Activated CD8-positive, alpha-beta memory T cell treated with anti-CD3 and anti-CD28 coated beads for 36 hours (primary cell): ENCODE measurements at regions not wholly inside any gene's neighbourhood (a gene's known extent, or its start where the extent isn't known, plus 50 kb on each side); places are given as distances from the start of the nearest gene placed in this dataset.
"Not testable (repeated sequence)": the region's sequence is repeated elsewhere in the genome, so short reads cannot be mapped to it uniquely, and the experiment has no call there.

ENCODE experiments used
- CTCF ChIA-PET: fragments of 350-600 bp; sonication (Branson Sonifier 250); formaldehyde crosslinking; loops from one replicate; lab custom pipeline; 2021; ENCODE audit warnings: antibody characterized with exemption; lab: Charles Lee
- POLR2A ChIA-PET: fragments of 350-600 bp; sonication (Branson Sonifier 250); formaldehyde crosslinking; loops from one replicate; lab custom pipeline; 2021; ENCODE audit warnings: antibody characterized with exemption; lab: Charles Lee

DNA sequence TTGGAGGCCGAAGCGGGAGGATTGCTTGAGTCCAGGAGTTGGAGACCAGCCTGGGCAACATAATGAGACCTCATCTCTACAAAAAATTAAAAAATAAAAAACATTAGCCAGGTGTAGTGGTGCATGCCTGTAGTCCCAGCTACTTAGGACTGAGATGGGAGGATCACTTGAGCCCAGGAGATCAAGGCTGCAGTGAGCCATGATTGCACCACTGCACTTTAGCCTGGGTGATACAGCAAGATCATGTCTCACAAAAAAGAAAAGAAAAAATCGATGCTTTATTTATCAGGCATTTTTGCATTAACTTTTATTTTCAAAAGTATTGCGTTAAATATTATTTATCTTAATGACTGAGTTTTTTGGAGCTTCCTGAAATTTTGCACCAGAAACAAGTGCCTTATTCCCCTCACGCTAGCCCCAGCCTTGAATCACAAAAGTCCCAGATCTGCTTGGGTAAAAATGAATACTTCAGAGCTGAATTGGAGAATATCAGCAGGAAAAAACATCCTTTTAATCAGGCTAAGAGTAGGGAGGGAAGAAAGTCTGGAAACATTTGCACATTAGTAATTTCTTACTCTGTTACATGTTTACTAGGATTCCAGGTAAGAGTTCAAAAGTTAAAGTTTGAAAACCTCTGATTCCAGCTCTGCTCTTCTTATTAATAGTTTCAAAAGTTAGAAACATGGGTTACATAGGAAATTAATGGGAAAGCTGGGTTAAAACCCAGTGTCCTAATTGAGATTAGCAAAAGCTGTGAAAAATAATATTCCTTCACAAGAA lies 111.4 kb upstream of the FOXN2 start:
- POLR2A ChIA-PET, result no interaction called here
- CTCF ChIA-PET, result interaction anchor here (0.8 to 0.9 kb wide), 2 partner anchors 10 to 11 kb away, joined by 3 read pairs; no protein-coding TSS in a partner anchor

DNA sequence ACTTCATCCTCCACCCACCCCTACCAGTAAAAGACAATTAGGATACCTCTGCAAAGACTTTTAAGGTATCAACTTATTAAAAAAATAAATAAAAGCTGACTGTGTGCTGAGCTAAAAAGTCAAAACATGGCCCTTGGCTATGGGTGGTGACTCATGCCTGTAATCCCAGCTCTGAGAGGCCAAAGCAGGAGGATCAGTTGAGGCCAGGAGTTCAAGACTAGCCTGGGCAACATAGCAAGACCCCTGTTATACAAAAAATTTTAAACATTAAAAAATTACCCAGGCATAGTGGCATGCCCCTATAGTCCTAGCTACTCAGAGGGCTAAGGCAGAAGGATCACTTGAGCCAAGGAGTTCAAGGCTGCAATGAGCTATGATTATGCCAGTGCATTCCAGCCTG lies 110.8 kb upstream of the FOXN2 start:
- POLR2A ChIA-PET, result no interaction called here

DNA sequence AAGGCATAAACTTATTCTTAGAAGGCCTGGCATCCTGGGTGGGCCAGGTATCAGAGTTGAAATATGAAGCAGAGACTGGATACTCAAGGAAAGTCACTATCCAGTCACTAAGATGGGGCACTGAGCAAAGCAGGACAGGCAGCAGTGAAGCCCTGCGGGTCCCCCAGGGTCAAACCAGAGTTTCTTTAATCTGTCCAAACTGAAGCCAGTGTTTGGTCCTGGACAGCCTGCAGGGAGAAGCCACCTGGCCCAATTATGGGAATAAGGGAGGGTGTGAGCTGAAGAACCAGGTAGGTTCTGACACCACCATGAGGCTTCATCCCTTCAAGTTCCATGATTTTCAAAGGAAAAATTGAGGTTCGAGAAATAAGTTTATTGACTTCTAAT lies 109.7 kb upstream of the FOXN2 start:
- POLR2A ChIA-PET, result no interaction called here
- CTCF ChIA-PET, result interaction anchor here (0.6 kb wide), 1 partner anchor 115 kb away, joined by 4 read pairs; no protein-coding TSS in a partner anchor

More for the DNA sequence above, 110.8 kb upstream of the FOXN2 start:
- CTCF ChIA-PET, result interaction anchor here (0.8 to 0.9 kb wide), 2 partner anchors 9 to 10 kb away, joined by 3 read pairs; no protein-coding TSS in a partner anchor

DNA sequence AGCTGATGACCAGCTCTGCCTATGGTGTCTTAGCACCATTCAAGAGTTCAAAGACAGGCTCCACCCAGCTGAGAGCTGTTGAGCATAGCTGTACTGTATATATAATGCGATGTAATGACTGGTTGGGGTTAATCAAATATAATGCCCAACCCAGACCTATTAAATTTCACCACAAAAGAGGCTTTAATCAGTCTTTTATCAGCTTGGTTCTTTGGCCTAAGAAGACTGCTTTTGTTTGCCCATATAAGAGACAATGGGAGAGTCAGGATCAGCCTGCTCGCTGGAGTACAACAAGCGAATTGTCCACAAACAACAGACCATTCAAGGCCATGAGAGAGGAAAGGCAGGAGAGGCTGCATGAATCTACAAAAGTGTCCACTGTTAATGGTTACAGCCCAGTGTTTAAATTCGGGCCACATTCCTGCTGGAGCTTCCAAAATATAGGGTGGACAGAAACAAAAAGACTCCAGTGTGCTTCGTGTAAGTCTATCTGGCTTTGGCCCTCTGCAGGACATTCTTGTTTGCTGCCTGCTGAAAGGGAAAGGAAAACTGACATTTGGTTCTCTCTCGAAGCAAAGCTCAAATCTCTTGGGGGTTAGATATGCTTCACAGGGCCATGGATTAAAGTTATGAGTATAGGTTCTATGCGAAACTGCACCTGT lies 109.2 kb upstream of the FOXN2 start:
- CTCF ChIA-PET, result no interaction called here

DNA sequence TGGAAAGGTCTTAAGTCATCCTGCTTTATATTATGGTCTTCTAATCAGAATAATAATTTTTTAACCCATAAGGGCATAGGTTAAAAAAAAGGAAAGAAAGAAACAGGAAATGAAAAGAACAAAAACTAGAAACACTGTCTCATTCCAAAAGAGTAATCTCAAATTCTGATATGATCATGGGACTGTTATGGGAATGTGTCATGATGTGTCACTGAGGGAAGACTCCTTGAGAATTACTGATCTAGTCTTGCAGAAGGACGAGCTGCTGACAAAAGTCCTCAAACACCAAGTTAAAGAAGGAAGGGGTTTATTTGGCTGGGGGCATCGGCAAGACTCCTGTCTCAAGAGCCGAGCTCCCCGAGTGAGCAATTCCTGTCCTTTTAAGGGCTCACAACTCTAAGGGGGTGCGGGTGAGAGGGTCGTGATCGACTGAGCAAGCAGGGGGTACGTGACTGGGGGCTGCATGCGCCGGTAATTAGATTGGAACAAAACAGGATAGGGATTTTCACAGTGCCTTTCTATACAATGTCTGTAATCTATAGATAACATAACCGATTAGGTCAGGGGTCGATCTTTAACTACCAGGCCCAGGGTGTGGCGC lies 108.3 kb upstream of the FOXN2 start:
- CTCF ChIA-PET, POLR2A ChIA-PET: not testable (repeated sequence)

More for the DNA sequence above, 109.2 kb upstream of the FOXN2 start:
- POLR2A ChIA-PET, result no interaction called here

DNA sequence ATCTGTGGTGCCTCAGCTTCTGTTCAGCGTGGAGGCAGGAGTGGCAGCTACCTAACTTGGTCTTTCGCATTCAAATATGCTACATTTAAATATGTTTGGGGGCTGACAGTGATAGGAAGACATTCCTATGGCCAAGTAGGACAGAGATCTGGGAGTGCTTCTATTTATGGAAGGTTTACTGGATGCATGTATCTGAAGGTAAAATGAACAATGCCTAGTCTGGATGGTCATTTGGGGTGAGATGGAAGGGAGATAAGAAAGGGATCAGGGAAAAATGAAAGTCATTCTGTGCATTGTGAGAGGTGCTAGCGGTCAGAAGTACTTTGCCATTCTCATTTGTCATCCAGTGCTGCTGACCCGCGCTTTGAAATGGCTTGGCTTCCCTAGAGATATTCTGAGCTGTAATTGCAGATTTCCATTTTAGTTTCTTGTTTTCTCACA lies 107.3 kb upstream of the FOXN2 start:
- CTCF ChIA-PET, result no interaction called here
- POLR2A ChIA-PET, result no interaction called here

DNA sequence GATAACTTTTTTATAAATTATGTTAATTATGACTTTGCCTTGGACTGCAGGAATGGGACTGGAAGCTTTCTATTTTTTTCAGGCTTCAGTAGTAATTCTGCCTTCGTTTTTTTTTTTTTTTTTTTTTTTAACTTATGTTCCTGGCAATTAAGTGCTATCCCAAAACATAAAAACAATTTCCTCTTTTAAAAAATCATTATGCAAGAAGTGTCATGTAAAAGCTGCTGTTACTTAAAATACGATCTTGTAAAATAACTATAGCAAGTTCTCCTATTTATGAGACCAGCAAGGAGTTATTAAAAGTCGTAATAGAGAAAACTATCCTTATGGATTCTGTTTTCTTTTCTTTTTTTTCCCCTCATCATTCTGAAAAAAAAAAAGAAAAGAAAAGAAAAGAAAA lies 106.6 kb upstream of the FOXN2 start:
- ChIA-PET POLR2A (interaction anchor here (0.7 kb wide), 1 partner anchor 61 kb away, joined by 3 read pairs; no protein-coding TSS in a partner anchor), CTCF (no interaction called here)

DNA sequence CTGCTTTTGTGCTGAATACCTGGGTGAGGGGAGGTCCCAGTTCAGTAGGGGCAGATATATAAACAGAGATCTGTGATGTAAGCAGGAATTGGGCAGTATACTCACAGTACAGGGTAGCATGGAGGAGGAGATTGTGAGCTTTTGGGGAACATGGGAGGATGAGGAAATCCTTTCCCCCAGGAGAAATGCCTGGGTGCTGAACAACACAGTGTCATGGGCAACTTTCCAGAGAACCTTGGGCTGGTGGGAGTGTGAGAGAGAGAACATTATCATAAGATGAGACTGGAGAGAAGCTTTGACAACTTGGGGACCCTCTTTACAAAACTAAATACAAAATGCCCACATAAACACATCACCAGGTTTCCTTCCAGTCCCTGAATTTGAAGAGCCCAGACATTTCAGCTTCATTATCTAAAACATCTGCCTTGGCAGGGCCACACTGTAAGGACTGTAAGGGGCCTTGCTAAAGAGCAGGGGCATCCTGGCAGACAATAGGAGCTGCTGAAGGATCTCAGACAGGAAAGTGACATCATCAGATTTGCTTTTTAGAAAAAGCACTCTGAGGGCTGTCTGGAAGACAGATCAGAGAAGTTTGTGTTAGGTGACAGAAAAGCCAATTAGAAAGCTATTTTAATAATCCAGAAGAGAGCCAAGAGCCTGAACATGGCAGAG lies 105.1 kb upstream of the FOXN2 start:
- ChIA-PET POLR2A (interaction anchor here (0.7 kb wide), 1 partner anchor 237 kb away, joined by 5 read pairs; no protein-coding TSS in a partner anchor), CTCF (no interaction called here)

DNA sequence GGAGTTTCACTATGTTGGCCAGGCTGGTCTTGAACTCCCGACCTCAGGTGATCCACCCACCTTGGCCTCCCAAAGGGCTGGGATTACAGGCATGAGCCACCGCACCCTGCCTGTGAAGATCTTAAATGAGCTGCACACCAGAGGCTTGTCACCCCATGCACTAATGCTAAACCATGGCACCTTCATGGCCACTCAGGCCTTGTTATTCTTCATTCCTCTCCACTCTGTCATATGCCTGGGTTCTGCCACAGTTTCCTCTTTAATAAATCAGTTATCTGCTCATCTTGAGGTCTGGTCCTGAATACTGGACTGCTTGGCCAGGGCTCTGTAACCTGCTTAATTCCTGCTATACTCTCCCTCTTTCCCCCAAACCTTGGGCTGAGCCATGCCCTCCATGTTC lies 104.3 kb upstream of the FOXN2 start:
- POLR2A ChIA-PET, result no interaction called here
- CTCF ChIA-PET, result no interaction called here

DNA sequence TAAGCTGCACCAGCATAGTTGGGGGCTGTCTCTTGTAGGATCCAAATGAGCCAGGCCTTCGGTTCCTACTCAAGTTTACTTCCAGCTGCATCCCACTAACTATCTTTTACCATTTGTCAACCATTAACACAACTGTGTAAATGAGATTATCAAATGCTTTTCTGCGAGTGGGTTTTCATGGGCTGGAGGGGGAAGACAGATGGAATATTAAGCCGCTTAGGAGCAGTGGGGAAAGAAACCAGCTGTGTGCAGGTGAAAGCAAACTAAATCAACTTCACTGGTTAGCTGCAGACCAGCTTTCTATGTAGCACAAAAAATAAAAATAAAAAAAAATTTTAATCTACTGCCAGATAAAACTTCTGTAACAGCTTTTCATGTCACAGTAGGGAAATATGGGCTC lies 100.8 kb upstream of the FOXN2 start:
- CTCF ChIA-PET, result interaction anchor here (0.9 kb wide), 1 partner anchor 10 kb away, joined by 3 read pairs; no protein-coding TSS in a partner anchor
- POLR2A ChIA-PET, result no interaction called here

DNA sequence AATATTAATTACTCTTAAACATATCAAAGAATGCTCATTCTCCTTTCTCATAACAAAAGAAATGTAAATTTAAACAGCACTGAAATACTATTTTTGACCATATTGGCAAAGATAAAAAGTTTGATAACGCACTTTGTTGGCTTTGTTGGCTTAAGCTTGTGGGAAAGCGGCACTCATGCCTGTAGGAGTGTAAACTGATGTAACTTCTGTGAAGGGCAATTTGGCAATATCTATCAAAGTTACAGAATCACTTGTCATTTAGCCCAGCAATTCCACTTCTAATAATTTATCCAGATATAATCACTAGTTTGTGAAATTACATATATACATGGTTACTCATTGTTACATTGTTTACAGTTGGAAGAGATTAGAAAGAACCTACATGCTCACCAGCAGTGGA lies 96.3 kb upstream of the FOXN2 start:
- ChIA-PET POLR2A (no interaction called here), CTCF (no interaction called here)

DNA sequence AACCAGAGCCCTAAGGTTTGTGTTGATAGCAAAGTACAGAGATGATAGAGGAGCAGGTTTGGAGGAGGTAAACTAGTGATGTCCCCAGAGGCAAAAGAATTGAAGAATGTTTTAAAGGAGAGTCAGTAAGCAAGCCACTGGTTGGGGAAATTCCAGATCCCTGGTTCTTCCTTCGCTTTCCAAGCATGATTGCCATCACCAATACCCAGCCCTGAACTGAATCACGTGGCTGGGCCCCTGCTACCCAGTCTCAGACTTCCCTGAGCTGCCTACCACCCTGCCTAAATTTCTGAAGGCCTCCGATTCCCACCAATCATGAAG lies 95.3 kb upstream of the FOXN2 start:
- ChIA-PET CTCF (no interaction called here), POLR2A (no interaction called here)

DNA sequence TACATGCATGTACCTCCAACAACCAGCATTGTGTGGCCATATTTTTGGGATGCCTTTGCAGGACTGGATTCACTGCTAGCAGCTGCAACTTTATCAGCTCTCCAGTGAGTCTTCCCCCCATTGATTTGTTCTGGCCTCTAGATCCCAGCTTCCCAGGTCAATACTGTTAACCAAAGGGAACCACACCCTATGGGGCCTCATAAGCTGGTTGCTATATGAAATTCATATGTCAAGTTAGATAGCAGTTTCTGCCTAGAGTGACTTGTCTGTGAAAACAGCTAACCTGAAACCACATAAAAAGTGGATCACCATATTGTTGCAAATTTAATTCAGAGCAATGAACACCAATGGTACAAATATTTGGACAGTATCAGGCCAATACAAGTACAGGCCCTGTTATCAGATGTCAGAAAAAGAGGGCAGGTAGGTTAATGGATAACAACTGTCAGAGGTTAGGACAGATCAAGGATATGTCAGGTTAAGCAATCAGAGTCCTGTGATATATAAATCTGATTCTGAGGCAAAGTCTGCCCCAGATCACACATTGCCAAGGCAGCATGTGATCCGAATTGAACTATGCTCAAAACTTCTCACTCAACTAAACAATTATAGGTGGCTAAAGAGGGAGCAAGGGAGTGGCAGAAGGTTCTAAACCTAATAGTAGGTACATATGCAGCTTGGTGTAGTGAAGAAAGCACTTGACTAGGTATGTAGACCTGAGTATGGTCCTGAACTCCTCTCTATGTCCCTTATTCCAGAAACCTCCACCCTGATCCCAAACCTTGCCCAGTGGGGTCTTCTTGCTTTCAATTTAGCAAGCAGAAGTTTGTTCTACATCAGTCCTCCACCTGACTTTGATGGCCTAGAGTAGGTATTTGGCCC lies 94.7 kb upstream of the FOXN2 start:
- ChIA-PET CTCF (no interaction called here), POLR2A (no interaction called here)

DNA sequence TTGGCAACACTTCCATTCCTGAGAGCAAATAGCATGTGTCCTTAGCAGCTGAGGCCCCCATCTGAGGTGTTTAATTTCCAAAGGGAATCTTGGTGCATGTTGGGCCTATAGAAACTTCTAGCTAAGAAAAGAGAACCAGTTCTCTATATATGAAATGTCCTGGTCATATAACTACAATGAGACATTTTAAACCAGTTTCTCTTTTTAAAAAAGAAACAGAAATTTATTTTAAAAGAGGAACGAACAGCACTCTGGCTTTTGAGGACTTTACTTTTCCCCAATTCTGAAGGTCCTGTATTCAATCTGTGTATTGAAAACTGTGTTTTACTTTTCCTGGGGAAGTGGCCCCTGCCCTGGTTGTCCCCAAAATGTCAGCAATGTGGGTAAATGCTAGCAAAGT lies 94.0 kb upstream of the FOXN2 start:
- POLR2A ChIA-PET, result no interaction called here
- CTCF ChIA-PET, result no interaction called here

DNA sequence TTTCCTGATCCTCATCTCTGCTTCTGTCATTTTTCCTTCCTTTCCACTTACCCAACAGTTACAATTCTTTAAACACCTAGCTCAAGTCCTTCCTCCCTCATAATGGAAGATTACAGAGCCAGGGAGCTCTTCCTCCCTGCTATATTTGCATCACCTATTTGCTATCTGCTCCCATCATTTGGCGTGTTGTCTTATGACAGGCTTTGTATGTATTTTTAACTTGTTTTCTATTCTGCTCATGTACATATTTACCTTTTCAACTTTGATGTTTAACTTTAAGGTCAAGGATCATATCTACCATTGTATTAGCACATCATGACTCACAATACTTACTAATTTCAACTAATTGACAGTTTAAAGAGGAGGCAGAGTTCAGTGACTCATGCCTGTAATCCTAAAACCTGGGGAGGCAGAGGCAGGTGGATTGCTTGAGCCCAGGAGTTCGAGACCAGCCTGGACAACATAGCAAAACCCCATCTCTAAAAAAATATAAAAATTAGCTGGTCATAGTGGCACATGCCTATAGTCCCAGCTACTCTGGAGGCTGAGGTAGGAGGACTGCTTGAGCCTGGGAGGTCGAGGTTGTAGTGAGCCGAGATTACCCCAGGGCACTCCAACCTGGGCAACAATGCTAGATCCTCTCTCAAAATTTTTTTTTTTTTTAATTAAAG lies 92.5 kb upstream of the FOXN2 start:
- ChIA-PET POLR2A (no interaction called here), CTCF (no interaction called here)

DNA sequence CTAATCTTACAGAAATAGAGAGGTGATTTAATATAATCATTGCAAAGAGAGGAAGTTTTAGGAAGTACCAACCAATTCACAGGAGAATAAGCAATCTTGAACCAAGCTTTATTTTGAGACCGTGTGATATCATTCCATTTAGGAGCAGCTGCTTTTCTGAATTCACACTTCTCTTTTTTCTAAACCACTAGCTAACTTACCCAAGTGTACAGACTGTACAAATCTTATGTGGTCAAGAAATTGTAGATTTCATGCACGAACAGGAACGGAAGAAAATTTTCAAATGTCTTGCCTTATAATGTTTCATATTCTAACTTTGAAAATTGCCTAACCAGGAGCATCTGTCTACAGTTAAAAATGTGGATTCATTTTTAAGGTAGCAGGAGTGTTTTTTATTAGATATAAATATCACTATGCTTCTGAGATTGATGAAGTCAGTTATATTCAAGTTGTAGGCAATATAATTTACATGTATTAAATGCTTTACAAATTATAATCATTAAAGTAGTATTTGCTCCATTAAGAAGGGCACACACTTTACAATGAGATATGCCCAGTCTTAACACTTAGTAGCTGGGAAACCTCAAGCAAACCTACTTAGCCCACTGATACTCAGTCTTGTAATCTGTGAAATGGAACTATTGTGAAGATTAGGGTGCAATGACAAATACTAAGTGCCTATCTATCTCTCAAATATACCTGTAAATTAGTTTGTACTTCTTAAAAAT lies 86.7 kb upstream of the FOXN2 start:
- POLR2A ChIA-PET, result no interaction called here
- CTCF ChIA-PET, result no interaction called here

DNA sequence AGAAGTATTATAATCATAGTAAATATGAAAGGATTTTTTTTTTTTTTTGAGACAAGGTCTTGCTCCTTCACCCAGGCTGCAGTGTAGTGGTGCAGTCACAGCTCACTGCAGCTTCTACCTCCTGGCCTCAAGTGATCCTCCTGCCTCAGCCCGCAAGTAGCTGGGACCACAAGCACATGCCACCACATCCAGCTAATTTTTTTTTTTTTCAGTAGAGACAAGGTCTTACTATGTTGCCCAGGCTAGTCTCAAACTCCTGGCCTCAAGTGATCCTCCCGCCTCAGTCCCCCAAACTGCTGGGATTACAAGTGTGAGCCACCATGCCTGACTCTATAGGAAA lies 86.2 kb upstream of the FOXN2 start:
- ChIA-PET CTCF (no interaction called here), POLR2A (no interaction called here)

DNA sequence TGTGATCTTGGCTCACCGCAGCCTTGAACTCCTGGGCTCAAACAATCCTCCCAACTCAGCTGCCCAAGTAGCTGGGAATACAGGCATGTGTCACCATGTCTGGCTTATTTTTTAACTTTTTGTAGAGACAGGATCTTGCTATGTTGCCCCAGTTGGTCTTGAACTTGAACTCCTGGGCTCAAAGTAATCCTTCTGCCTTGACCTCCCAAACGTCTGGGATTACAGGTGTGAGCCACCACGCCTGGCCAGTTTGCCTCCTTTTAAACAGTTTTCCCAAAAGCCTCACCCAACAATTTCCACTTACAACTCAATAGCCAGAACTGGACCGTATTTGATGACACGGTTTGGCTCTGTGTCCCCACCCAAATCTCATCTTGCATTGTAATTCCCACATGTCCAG lies 85.4 kb upstream of the FOXN2 start:
- ChIA-PET POLR2A (no interaction called here), CTCF (no interaction called here)
